ENCODE measurements at regions not wholly inside any gene's neighbourhood (a gene's known extent, or its start where the extent isn't known, plus 50 kb on each side); places are given as distances from the start of the nearest gene placed in this dataset.
A peak's percentile ranks its signal among the peaks of the same experiment; 100 is the strongest.
"Not testable (repeated sequence)": the region's sequence is repeated elsewhere in the genome, so short reads cannot be mapped to it uniquely, and the experiment has no call there.

GRCh38 chr4:163688856-163689255, 194.4 kb downstream of the TMA16 start:
- DNase-seq, result no peak

- no peak for DNase-seq
Measured at GRCh38 chr4:163693211-163693610, 198.7 kb downstream of the TMA16 start.

GRCh38 chr4:163693776-163694175, 199.3 kb downstream of the TMA16 start:
- DNase-seq, result no peak

- DNase-seq, result no peak
Measured at GRCh38 chr4:163694385-163694784, 199.9 kb downstream of the TMA16 start.

- DNase-seq, result no peak
Measured at GRCh38 chr4:163697121-163697520, 202.6 kb downstream of the TMA16 start.

GRCh38 chr4:163700383-163700782, 205.9 kb downstream of the TMA16 start:
- DNase-seq, result not testable (repeated sequence)

GRCh38 chr4:163701916-163702315, 207.4 kb downstream of the TMA16 start:
- DNase-seq, result peak in 5 of 56 donors; percentile 1 to 16 (median 11)

- no peak for DNase-seq
Measured at GRCh38 chr4:163702736-163703135, 208.2 kb downstream of the TMA16 start.

GRCh38 chr4:163703251-163703650, 208.8 kb downstream of the TMA16 start:
- no peak for DNase-seq

GRCh38 chr4:163707873-163708272, 213.4 kb downstream of the TMA16 start:
- no peak for DNase-seq

- DNase-seq, result no peak
Measured at GRCh38 chr4:163709601-163710000, 215.1 kb downstream of the TMA16 start.

GRCh38 chr4:163710158-163710557, 215.7 kb downstream of the TMA16 start:
- DNase-seq, result no peak

GRCh38 chr4:163724495-163724894, 230.0 kb downstream of the TMA16 start:
- not testable (repeated sequence) for DNase-seq

- DNase-seq, result no peak
Measured at GRCh38 chr4:163726641-163727040, 232.2 kb downstream of the TMA16 start.

- DNase-seq, result no peak
Measured at GRCh38 chr4:163731071-163731470, 236.6 kb downstream of the TMA16 start.

GRCh38 chr4:163732473-163732872, 238.0 kb downstream of the TMA16 start:
- DNase-seq, result no peak

- DNase-seq, result no peak
Measured at GRCh38 chr4:163736876-163737275, 242.4 kb downstream of the TMA16 start.

GRCh38 chr4:163737846-163738245, 243.4 kb downstream of the TMA16 start:
- DNase-seq, result not testable (repeated sequence)

- no peak for DNase-seq
Measured at GRCh38 chr4:163738521-163738920, 244.0 kb downstream of the TMA16 start.

GRCh38 chr4:163744861-163745260, 250.4 kb downstream of the TMA16 start:
- DNase-seq, result no peak

- DNase-seq, result no peak
Measured at GRCh38 chr4:163747293-163747692, 252.8 kb downstream of the TMA16 start.

GRCh38 chr4:163747886-163748285, 253.4 kb downstream of the TMA16 start:
- no peak for DNase-seq

- peak in 2 of 56 donors; percentile 2 to 46 for DNase-seq
Measured at GRCh38 chr4:163748449-163748848, 254.0 kb downstream of the TMA16 start.

- no peak for DNase-seq
Measured at GRCh38 chr4:163755013-163755412, 260.5 kb downstream of the TMA16 start.

Data from amygdala (tissue), 56 donors.